ENCODE measurements at regions not wholly inside any gene's neighbourhood (a gene's known extent, or its start where the extent isn't known, plus 50 kb on each side); places are given as distances from the start of the nearest gene placed in this dataset.

GRCh38 chr11:45502226-45502545 lies 163.2 kb downstream of the CHST1 start:
- no peak for TF ChIP-seq CTCF (IDR thresholded peaks at IDR 0.05)
- no peak for TF ChIP-seq EZH2phosphoT487 (IDR thresholded peaks at IDR 0.05)

Data from neural progenitor cell (in vitro differentiated cells).